Gastrocnemius medialis (tissue), 4 donors: ENCODE measurements at regions not wholly inside any gene's neighbourhood (a gene's known extent, or its start where the extent isn't known, plus 50 kb on each side); places are given as distances from the start of the nearest gene placed in this dataset.

ENCODE experiments used
- CTCF ChIP-seq, 5 experiments: fragments of 450-650 bp in 3 of 5; fragments of 200-600 bp in 2 of 5; sonication (generic) in 2 of 5; IDR thresholded peaks in 4 of 5; conservative IDR thresholded peaks in 1 of 5; 1 replicate in 4 of 5; 2 replicates in 1 of 5; pipeline ENCODE4 v1.5.1; 2016 to 2019; ENCODE audit warnings: antibody characterized with exemption in 5 of 5, mild to moderate bottlenecking in 3 of 5, moderate library complexity in 3 of 5
- POLR2A ChIP-seq, 2 donors: fragments of 450-650 bp; IDR thresholded peaks; one replicate each; pipeline ENCODE4 v1.6.1; 2017; ENCODE audit warnings: antibody characterized with exemption in 2 of 2, mild to moderate bottlenecking in 2 of 2, moderate library complexity in 2 of 2

GRCh38 chr12:124717318-124717717, 146.3 kb downstream of the SCARB1 start:
- TF ChIP-seq CTCF (IDR thresholded peaks at IDR 0.05 in 4 of 5, conservative IDR thresholded peaks at IDR 0.05 in 1 of 5) (no peak), POLR2A (IDR thresholded peaks at IDR 0.05) (no peak)
